NCI-H2081 treated with DMSO at 0.1 percent for 48 hours (cell line): ENCODE measurements at regions not wholly inside any gene's neighbourhood (a gene's known extent, or its start where the extent isn't known, plus 50 kb on each side); places are given as distances from the start of the nearest gene placed in this dataset.
"Not testable (repeated sequence)": the region's sequence is repeated elsewhere in the genome, so short reads cannot be mapped to it uniquely, and the experiment has no call there.

Experiments used
- DNase-seq: peaks from one replicate; lab custom pipeline; 2025; lab: John Stamatoyannopoulos, UW

DNA sequence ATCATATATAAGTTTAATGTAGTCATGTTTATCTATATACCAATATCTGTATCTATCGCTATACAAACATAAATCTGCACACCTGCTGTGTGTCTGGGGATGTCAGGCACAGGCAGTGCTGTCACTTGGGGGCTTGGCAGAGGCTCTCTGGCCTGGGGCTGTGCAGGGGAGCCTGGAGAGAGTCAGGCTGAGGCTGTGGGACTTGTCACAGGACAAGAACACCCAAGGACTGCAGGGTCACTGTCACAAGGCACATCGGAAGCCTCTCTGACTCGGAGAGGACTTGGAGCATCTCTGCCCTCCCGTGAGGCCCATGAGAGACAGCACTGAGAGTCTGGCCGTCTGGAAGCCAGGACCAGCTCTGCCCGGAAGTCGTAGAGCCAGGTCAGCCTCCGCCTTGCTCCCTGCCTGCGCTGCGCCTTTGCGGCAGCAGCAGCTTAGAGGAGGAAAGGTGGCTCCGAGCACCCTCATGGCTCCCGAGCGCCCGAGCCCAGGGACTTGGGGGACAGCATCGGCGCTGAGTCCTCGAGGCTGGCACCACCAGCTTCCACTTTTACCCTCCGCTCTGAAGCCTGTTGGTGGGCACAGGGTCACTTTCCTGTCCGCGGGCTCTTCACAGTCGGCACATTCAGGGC lies 280.3 kb downstream of the NDUFA10 start:
- DNase-seq: no peak

DNA sequence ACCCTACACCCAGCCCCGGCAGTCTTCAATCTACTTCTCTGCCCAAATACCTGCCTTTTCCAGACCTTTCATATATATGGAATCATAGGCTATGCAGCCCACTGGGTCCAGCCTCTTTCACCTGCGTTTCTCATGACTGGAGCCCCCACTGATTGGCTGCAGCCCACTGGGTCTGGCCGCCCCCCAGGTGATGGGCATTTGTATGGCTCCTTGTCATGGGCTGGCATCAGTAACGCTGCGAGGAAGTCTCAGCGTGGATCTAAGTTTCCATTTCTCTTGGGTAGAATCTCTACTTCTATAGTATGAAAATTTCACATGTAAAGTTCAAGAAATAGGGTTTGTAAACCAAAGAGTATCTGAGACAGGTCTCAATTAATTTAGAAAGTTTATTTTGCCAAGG lies 281.9 kb downstream of the NDUFA10 start:
- no peak for DNase-seq

GRCh38 chr2:239742377-239742776 lies 282.8 kb downstream of the NDUFA10 start:
- no peak for DNase-seq

- no peak for DNase-seq
These were observed 285.9 kb downstream of the NDUFA10 start for GRCh38 chr2:239739206-239739605.

DNA sequence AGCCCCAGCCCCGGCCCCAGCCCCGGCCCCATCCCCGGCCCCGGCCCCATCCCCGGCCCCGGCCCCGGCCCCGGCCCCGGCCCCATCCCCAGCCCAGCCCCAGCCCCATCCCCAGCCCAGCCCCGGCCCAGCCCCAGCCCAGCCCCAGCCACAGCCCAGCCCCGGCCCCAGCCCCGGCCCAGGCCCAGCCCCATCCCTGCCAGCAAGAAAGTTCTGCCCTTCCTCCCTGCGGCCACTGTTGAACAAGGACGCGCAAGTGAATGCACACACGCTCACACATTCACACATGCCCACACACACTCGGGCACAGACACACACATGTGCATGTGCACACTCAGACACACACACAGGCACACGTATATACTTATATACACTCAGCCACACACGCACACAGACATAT lies 287.0 kb downstream of the NDUFA10 start:
- DNase-seq: no peak

DNA sequence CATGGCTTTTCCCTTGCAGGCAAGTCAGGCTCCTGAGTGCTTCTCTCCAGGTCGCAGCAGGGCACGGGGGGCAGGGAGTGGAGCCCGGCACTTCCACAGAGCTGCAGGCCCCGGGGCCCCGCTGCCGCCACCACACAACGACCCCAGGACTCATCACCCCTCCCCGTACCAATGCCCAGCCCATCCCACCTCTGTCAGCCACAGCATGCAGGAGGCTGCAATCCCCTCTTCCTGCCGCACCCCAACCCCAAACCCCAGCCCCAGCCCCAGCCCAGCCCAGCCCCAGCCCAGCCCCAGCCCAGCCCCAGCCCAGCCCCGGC lies 288.0 kb downstream of the NDUFA10 start:
- DNase-seq: no peak

GRCh38 chr2:239736358-239737143 lies 288.6 kb downstream of the NDUFA10 start:
- no peak for DNase-seq

DNA sequence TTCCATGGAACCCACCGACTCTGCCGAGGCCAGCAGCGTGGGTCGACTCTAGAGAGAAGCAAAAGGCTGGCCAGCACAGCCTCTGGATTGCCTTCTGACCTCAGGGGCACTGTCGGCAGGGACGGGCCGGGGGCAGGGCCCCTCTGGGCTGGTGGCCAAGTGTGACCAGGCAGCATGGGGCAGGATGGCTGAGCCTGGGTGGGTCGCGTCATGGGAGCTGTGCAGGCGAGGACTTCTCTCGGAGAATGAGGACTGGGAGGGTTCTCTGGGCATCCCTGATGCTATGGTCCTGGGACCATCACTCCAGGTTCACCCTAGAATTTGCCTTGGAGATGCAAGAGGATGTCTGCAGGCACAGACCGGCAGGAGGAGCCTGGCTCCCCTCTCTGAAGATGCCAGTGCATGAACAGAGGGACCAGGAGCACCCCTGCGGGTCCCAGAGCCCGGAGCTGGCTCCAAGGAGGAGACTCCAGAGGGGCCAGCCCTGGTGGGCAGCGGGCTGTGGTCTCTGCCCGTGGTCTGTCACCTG lies 289.2 kb downstream of the NDUFA10 start:
- DNase-seq: no peak

GRCh38 chr2:239735131-239735828 lies 289.9 kb downstream of the NDUFA10 start:
- DNase-seq: no peak

GRCh38 chr2:239734436-239735005 lies 290.6 kb downstream of the NDUFA10 start:
- no peak for DNase-seq

GRCh38 chr2:239732666-239733010 lies 292.5 kb downstream of the NDUFA10 start:
- DNase-seq: no peak

DNA sequence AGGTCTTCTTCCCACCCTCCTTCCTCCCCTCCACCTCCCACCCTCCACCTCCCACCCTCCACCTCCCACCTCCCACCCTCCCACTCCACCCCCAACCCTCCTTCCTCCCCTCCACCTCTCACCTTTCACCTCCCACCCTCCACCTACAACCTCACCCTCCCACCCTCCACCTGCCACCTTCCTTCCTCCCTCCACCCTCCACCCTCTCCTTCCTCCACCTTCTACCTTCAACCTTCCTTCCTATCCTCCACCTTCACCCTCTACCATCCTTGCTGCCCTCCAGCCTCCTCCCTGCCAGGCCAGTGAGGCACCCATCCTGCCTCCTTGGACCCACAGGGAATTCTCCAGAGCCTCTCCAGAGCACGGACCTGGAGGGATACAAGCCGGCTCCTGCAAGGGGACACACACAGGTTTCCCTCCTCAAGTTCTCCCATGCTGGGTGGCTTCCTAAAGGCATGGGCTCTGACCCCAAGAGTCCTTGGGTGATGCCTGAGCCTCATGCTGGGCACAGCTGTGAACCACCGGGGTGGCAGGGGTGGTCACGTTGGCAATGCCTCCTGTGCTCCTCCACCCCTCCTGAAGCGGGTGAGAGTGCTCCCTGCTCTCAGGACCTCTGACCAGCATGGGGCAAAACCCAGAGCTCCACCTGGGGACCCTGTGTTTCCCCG lies 293.0 kb downstream of the NDUFA10 start:
- no peak for DNase-seq

DNA sequence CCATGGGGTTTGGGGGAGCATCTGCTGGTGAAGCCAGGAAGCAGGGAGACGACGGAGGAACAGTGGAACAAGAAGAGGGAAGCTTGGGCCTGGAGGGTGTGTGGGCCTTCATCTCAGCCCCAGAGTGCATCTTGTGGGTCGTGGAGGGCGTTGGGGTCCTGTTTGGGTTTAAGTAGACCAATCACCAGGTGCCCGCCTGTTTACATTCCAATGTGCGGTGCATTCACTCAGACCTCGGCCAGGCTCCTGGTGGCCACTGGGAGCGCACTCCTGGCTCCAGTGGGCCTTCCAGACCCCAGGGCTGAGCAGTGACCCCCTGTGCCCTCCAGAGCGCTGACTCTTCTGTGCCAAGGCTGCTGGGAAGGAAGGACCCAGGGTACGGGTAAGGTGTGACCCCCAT lies 293.7 kb downstream of the NDUFA10 start:
- DNase-seq: no peak

GRCh38 chr2:239730897-239731296 lies 294.2 kb downstream of the NDUFA10 start:
- DNase-seq: no peak

DNA sequence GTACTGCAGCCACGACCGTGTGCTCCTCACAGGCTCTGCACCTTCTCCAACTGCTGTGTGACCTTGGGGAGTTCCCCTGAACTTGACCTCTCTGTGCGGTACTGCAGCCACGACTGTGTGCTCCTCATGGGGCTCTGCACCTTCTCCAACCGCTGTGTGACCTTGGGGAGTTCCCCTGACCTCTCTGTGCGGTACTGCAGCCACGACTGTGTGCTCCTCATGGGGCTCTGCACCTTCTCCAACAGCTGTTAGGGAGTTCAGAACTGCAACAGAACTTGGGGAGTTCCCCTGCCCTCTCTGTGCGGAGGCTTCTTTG lies 294.6 kb downstream of the NDUFA10 start:
- not testable (repeated sequence) for DNase-seq

GRCh38 chr2:239729681-239730566 lies 295.2 kb downstream of the NDUFA10 start:
- DNase-seq: no peak

- no peak for DNase-seq
These were observed 296.0 kb downstream of the NDUFA10 start for GRCh38 chr2:239729151-239729550.

GRCh38 chr2:239728751-239729150 lies 296.4 kb downstream of the NDUFA10 start:
- no peak for DNase-seq

DNA sequence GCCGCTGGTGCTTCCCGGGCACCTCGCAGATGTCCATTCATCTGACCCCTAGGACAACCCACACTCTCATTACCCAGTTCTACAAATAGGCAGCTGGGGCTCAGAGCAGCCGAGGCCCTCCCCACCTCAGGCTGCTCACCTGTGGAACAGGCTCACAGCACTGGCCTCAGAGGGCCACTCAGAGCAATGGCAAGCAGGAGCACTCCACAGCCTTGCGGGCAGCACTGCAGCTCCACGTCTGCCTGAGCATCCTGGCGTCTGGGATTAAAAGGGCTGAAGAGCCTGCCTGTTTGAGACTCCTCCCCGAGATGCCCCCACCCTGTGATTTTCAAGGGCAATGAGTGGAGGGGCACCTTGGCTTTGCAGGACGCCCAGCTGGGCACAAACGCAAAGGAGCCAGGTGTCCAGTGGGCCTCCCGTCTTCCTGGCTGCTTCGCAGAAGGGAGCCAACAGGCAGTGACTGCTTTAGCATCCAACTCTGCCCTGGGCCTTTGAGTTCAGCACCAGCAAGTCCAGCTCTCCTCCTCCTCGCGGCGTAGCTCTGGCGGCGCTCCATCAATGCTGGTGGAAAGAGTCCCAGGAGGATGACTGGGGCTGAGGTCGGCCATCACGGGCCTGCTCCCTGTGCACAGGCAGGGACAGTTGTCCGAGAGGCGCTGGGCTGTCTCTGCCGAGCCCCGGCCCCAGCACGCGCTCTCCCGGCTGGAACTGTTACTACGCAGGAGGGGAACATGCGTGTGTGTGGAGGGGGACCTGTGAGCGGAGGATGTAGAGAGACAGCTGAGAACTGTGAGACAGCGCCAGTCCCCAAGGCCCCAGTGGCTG lies 297.2 kb downstream of the NDUFA10 start:
- no peak for DNase-seq

GRCh38 chr2:239727182-239727775 lies 297.9 kb downstream of the NDUFA10 start:
- no peak for DNase-seq
